OCI-LY1 (cell line): ENCODE measurements at regions not wholly inside any gene's neighbourhood (a gene's known extent, or its start where the extent isn't known, plus 50 kb on each side); places are given as distances from the start of the nearest gene placed in this dataset.

Experiments
- CTCF ChIP-seq: fragments of 200-600 bp; sonication (generic), shearing (Covaris generic); IDR thresholded peaks from 2 replicates; pipeline ENCODE4 v1.5.1; 2017; ENCODE audit warnings: mild to moderate bottlenecking, antibody characterized with exemption, low read length, moderate library complexity, mixed read lengths
- EZH2 ChIP-seq: fragments of 200-600 bp; sonication (generic), shearing (Covaris generic); IDR thresholded peaks from 2 replicates; pipeline ENCODE4 v1.8.0; 2017; ENCODE audit warnings: borderline replicate concordance, mixed run types, mild to moderate bottlenecking, antibody characterized with exemption, low read length, moderate library complexity, mixed read lengths

GRCh38 chr2:207357216-207357615 lies 172.5 kb upstream of the CREB1 start:
- TF ChIP-seq CTCF: no peak
- TF ChIP-seq EZH2: no peak
